ENCODE measurements at regions not wholly inside any gene's neighbourhood (a gene's known extent, or its start where the extent isn't known, plus 50 kb on each side); places are given as distances from the start of the nearest gene placed in this dataset.

- TF ChIP-seq POLR2AphosphoS5 (IDR thresholded peaks at IDR 0.05; ENCODE audit: low read depth, low read length), result no peak
- no peak for TF ChIP-seq CTCF (IDR thresholded peaks at IDR 0.05)
Measured at GRCh38 chr1:8263791-8264190, 54.1 kb upstream of the SLC45A1 start.
